ENCODE measurements at regions not wholly inside any gene's neighbourhood (a gene's known extent, or its start where the extent isn't known, plus 50 kb on each side); places are given as distances from the start of the nearest gene placed in this dataset.

- TF ChIP-seq CTCF (IDR thresholded peaks at IDR 0.05; ENCODE audit: low read length), result no peak
- no peak for TF ChIP-seq EZH2 (IDR thresholded peaks at IDR 0.05; ENCODE audit: borderline replicate concordance, low read length)
These were observed 611.8 kb downstream of the BNC2 start for GRCh38 chr9:16258708-16259107.

Data from OCI-LY1 (cell line).